ENCODE measurements at regions not wholly inside any gene's neighbourhood (a gene's known extent, or its start where the extent isn't known, plus 50 kb on each side); places are given as distances from the start of the nearest gene placed in this dataset.

DNA sequence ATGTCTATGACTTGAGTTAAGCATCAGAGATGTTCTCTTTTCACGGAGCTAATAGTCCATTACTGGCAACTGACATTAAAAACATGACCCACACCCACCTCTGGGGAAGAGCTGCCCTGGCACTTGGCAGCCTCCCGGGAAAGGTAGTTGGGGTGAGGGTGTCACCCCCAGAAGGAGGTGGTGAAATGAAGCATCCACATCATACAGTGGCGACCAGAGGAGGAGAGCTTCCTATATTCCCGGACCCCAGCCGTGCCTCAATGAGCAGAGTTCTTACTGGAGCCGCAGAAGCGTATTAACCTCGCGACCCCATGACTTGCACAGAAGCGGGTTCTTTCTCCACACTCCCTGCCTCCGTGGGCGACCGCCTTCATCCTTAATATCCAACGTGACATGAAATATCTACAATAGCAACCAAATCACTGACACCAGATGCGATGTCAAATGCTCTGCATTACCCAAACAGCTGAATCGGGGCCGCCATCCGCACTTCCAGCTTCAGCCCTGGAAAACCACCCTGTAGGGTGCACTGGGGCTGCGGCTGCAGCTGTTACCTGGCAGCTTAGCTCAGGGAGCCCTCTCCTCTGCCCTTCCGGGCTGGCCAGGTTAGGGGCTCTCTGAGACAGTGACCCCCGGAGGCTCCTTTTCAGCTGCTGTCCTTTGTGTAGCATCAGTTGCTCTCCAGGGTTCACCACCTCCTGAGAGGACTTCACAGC is 103.1 kb upstream of the PARD3 start:
- DNase-seq = no peak
- TF ChIP-seq, protein P1, sequence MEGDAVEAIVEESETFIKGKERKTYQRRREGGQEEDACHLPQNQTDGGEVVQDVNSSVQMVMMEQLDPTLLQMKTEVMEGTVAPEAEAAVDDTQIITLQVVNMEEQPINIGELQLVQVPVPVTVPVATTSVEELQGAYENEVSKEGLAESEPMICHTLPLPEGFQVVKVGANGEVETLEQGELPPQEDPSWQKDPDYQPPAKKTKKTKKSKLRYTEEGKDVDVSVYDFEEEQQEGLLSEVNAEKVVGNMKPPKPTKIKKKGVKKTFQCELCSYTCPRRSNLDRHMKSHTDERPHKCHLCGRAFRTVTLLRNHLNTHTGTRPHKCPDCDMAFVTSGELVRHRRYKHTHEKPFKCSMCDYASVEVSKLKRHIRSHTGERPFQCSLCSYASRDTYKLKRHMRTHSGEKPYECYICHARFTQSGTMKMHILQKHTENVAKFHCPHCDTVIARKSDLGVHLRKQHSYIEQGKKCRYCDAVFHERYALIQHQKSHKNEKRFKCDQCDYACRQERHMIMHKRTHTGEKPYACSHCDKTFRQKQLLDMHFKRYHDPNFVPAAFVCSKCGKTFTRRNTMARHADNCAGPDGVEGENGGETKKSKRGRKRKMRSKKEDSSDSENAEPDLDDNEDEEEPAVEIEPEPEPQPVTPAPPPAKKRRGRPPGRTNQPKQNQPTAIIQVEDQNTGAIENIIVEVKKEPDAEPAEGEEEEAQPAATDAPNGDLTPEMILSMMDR (IDR thresholded peaks at IDR 0.05) = no peak
- no peaks in the 10 kb centered on the region for H3K27me3 ChIP-seq (ENCODE audit: low read depth)

DNA sequence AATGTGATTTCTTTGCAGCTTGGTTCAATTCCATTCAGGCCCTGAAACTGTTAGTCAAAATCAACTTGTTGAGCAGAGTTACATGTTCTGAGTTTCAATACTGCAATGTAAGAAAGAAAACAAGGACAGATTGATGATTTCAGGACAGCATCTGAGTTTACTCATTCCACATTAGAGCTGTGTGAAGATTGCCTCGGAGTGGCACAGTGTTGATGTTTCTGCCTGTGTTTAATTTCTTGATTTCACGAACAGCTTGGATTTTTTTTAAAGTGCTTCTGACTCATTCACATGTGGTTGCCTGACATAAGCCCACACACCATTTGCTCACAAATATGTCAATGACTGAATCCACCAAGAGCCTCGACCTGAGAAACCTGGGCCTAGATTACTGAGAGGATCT is 101.2 kb upstream of the PARD3 start:
- Histone ChIP-seq H3K4me3 (no peak overlapping the region), H3K27me3 (ENCODE audit: low read depth) (no peaks in the 10 kb centered on the region), H3K36me3 (no peaks in the 10 kb centered on the region), H3K9me3 (no peaks in the 10 kb centered on the region), H3K4me1 (no peaks in the 10 kb centered on the region), H3K27ac (no peak overlapping the region)
- no peak for ATAC-seq
- DNase-seq = no peak
- TF ChIP-seq, protein P1 (IDR thresholded peaks at IDR 0.05) = no peak
- intact Hi-C loops (cut with DNase I) = no loop called here

More for the DNA sequence above, 103.1 kb upstream of the PARD3 start:
- intact Hi-C loops (cut with DNase I) = no loop called here
- Histone ChIP-seq H3K36me3 (no peaks in the 10 kb centered on the region), H3K27ac (no peak overlapping the region), H3K4me1 (no peaks in the 10 kb centered on the region), H3K9me3 (no peaks in the 10 kb centered on the region), H3K4me3 (no peak overlapping the region)
- no peak for ATAC-seq

DNA sequence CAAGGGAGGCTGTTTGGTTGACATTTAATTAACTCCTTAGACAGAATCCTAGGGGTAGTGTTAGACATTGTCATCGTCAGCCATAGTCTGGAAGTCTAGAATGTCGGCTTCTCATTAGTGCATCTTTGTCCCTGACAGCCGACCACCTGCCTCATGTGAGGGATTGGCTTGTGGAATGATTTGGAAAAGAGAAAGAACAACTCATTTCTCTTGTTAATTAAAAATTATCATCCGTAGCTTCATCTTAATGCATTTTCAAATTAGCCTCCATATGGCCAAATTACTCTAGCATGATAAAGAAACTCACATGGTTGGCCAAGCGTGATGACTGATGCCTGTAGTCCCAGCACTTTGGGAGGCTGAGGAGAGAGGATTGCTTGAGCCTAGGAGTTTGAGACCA is 97.7 kb upstream of the PARD3 start:
- intact Hi-C loops (cut with DNase I) = no loop called here
- Histone ChIP-seq H3K4me1 (no peaks in the 10 kb centered on the region), H3K27me3 (ENCODE audit: low read depth) (no peaks in the 10 kb centered on the region), H3K27ac (no peak overlapping the region), H3K36me3 (no peaks in the 10 kb centered on the region), H3K9me3 (no peaks in the 10 kb centered on the region), H3K4me3 (no peak overlapping the region)
- DNase-seq (no peak), ATAC-seq (no peak)
- TF ChIP-seq, protein P1 (IDR thresholded peaks at IDR 0.05) = no peak

DNA sequence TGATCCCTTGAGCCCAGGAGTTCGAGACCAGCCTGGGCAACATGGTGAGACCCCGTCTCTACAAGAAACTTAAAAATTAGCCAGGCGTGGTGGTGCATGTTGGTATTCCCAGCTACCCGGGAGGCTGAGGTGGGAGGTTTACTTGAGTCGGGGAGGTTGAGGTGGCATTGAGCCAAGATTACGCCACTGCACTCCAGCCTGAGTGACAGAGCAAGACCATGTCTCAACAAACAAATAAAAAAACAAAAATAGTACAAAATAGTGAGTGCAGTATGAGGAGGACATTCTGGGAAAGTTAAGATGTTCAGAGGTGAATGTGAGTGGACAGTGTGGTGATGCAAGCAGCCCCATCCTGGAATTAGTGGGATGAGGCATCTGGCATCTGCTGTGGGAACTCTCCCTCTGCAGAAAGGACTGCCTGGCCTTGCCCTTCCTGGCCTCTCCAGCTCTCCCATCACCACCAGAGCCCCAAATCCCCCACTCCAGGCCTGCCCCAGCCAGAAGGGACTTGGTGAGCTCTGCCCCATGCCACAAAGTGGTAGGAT is 96.6 kb upstream of the PARD3 start:
- no peak for DNase-seq
- H3K27me3 ChIP-seq (ENCODE audit: low read depth) = no peaks in the 10 kb centered on the region
- TF ChIP-seq, protein P1 (IDR thresholded peaks at IDR 0.05) = no peak
- H3K4me1 ChIP-seq = no peaks in the 10 kb centered on the region
- no peak overlapping the region for H3K4me3 ChIP-seq
- H3K36me3 ChIP-seq = no peaks in the 10 kb centered on the region
- no peak overlapping the region for H3K27ac ChIP-seq
- no peak for ATAC-seq
- no peaks in the 10 kb centered on the region for H3K9me3 ChIP-seq
- intact Hi-C loops (cut with DNase I) = no loop called here

DNA sequence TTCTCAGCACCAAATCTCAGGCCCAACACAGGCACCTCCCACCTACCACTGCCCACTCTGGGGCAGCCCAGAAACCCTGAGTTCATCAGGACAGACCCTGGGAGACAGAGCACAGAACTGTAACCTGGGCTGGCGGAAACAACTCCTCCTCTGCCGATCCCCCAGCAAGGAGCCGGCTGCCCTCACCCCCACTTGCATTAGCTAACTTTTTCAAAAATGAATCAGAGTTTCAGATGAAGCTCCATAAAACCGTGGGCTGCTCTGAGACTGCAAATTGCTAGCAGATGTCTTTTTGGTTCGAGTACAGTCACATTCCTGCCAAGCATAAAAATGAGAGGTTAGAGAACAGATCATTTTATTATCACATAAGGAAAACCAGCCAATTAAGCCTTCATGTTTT is 93.4 kb upstream of the PARD3 start:
- TF ChIP-seq, protein P1 (IDR thresholded peaks at IDR 0.05) = no peak
- H3K4me3 ChIP-seq = no peak overlapping the region
- no peak for DNase-seq
- no peak overlapping the region for H3K27ac ChIP-seq
- no peak for ATAC-seq
- no peaks in the 10 kb centered on the region for H3K9me3 ChIP-seq
- H3K36me3 ChIP-seq = no peaks in the 10 kb centered on the region
- H3K4me1 ChIP-seq = no peaks in the 10 kb centered on the region
- H3K27me3 ChIP-seq (ENCODE audit: low read depth) = no peaks in the 10 kb centered on the region
- intact Hi-C loops (cut with DNase I) = no loop called here
